ENCODE measurements at regions not wholly inside any gene's neighbourhood (a gene's known extent, or its start where the extent isn't known, plus 50 kb on each side); places are given as distances from the start of the nearest gene placed in this dataset.

DNA sequence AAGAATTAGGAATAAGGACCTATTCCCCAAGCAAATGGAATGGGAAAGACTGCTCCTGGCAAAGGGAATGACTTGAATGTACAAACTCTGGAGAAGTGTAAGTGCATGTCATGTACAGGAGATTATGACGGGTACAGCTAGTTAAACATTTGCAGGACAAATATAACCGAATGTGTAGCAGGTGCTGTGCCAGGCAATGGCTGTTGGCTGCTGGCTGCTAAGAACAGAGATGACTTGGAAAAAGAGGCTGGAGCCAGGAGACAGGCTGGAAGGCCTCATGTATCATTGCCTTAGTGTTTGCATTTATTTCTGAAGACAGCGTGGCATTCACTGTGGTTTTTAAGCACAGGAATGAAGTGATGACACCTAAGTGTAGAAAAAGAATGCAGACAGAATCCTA lies 136.8 kb downstream of the TTC8 start:
- no peak overlapping the region for H4K5ac ChIP-seq (ENCODE audit: insufficient read length, low read depth, low read length)
- no peaks in the 10 kb centered on the region for H3K79me2 ChIP-seq (ENCODE audit: insufficient read depth, low read length)
- H4K91ac ChIP-seq (ENCODE audit: insufficient read length, low read depth, low read length) = no peak overlapping the region
- H2BK15ac ChIP-seq (ENCODE audit: low read depth, low read length) = no peak overlapping the region
- H3K4ac ChIP-seq (ENCODE audit: low read depth, low read length) = no peak overlapping the region
- H2BK5ac ChIP-seq (ENCODE audit: insufficient read length, low read length) = no peak overlapping the region
- H3K4me3 Mint-ChIP-seq = no peak overlapping the region
- no peaks in the 10 kb centered on the region for H3K27me3 ChIP-seq (ENCODE audit: insufficient read depth, low read length)
- peaks cover 22% of the 10 kb centered on the region for H3K27me3 Mint-ChIP-seq (ENCODE audit: low read depth)
- H2AK5ac ChIP-seq (ENCODE audit: insufficient read length, low read length) = no peak overlapping the region
- no peaks in the 10 kb centered on the region for H3K4me1 ChIP-seq (ENCODE audit: insufficient read depth, low read length)
- H4K8ac ChIP-seq (replicated peaks; ENCODE audit: insufficient read length, low read depth, low read length) = no peak overlapping the region
- TF ChIP-seq, protein P1, sequence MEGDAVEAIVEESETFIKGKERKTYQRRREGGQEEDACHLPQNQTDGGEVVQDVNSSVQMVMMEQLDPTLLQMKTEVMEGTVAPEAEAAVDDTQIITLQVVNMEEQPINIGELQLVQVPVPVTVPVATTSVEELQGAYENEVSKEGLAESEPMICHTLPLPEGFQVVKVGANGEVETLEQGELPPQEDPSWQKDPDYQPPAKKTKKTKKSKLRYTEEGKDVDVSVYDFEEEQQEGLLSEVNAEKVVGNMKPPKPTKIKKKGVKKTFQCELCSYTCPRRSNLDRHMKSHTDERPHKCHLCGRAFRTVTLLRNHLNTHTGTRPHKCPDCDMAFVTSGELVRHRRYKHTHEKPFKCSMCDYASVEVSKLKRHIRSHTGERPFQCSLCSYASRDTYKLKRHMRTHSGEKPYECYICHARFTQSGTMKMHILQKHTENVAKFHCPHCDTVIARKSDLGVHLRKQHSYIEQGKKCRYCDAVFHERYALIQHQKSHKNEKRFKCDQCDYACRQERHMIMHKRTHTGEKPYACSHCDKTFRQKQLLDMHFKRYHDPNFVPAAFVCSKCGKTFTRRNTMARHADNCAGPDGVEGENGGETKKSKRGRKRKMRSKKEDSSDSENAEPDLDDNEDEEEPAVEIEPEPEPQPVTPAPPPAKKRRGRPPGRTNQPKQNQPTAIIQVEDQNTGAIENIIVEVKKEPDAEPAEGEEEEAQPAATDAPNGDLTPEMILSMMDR (conservative IDR thresholded peaks at IDR 0.05) = no peak
- H3K27ac ChIP-seq (ENCODE audit: insufficient read length, low read depth, low read length) = no peak overlapping the region
- H3K14ac ChIP-seq (ENCODE audit: insufficient read depth, low read length) = no peak overlapping the region
- H3K9me3 ChIP-seq (ENCODE audit: control insufficient read depth, low read depth, low read length) = no peaks in the 10 kb centered on the region
- H3K56ac ChIP-seq (ENCODE audit: insufficient read length, low read depth, low read length) = no peak overlapping the region
- H2BK12ac ChIP-seq (ENCODE audit: insufficient read length, low read depth, low read length) = no peak overlapping the region
- H3K9me3 Mint-ChIP-seq = no peaks in the 10 kb centered on the region
- no peak for DNase-seq
- H4K20me1 ChIP-seq (ENCODE audit: control insufficient read depth, insufficient read depth, insufficient read length) = no peaks in the 10 kb centered on the region
- H3K23ac ChIP-seq (ENCODE audit: insufficient read length, low read depth, low read length) = no peak overlapping the region
- H3K4me1 Mint-ChIP-seq = no peaks in the 10 kb centered on the region
- no CpG with 5 or more reads among the region's 3 CpGs for WGBS (ENCODE audit: extremely low coverage, insufficient read length, low lambda C conversion rate)
- H3K18ac ChIP-seq (ENCODE audit: insufficient read length, low read depth, low read length) = no peak overlapping the region
- no peak overlapping the region for H2AFZ ChIP-seq (ENCODE audit: low read length)
- H3K79me1 ChIP-seq (ENCODE audit: insufficient read depth, low read depth, low read length, poor library complexity, severe bottlenecking) = no peaks in the 10 kb centered on the region
- no peak overlapping the region for H3T11ph ChIP-seq (ENCODE audit: low read length)
- no peak overlapping the region for H3K9ac ChIP-seq (ENCODE audit: extremely low read depth, insufficient read length, low read length)
- no peak overlapping the region for H2BK120ac ChIP-seq (ENCODE audit: low read depth, low read length, poor library complexity, severe bottlenecking)
- no peaks in the 10 kb centered on the region for H3K23me2 ChIP-seq (ENCODE audit: insufficient read length, low read depth, low read length, poor library complexity, severe bottlenecking)
- no peaks in the 10 kb centered on the region for H3K36me3 Mint-ChIP-seq (ENCODE audit: insufficient read depth in 1 of 3, low read depth in 3 of 3)
- H3K4me2 ChIP-seq (ENCODE audit: insufficient read depth, insufficient read length, low read length) = no peak overlapping the region
- no peak overlapping the region for H2BK20ac ChIP-seq (ENCODE audit: low read depth, low read length, poor library complexity, severe bottlenecking)
- H3K27ac Mint-ChIP-seq = no peak overlapping the region
